Activated naive CD8-positive, alpha-beta T cell (primary cell): ENCODE measurements at regions not wholly inside any gene's neighbourhood (a gene's known extent, or its start where the extent isn't known, plus 50 kb on each side); places are given as distances from the start of the nearest gene placed in this dataset.

Experiments used
- H3K27ac Mint-ChIP-seq: one replicate; pipeline ENCODE4 v1.8.0; 2021; ENCODE audit warnings: mixed read lengths
- H3K27me3 Mint-ChIP-seq: one replicate; pipeline ENCODE4 v1.8.0; 2021; ENCODE audit warnings: mixed read lengths
- H3K36me3 Mint-ChIP-seq: one replicate; pipeline ENCODE4 v1.8.0; 2021; ENCODE audit warnings: mixed read lengths
- H3K4me1 Mint-ChIP-seq: one replicate; pipeline ENCODE4 v1.8.0; 2021; ENCODE audit warnings: low read depth, mixed read lengths
- H3K4me3 Mint-ChIP-seq: one replicate; pipeline ENCODE4 v1.8.0; 2021; ENCODE audit warnings: mild to moderate bottlenecking, mixed read lengths
- H3K9me3 Mint-ChIP-seq: one replicate; pipeline ENCODE4 v1.8.0; 2021; ENCODE audit warnings: low read depth, mixed read lengths

- no peak overlapping the region for H3K4me3 Mint-ChIP-seq
- no peaks in the 10 kb centered on the region for H3K27me3 Mint-ChIP-seq
- H3K36me3 Mint-ChIP-seq = peaks cover 10% of the 10 kb centered on the region
- no peaks in the 10 kb centered on the region for H3K4me1 Mint-ChIP-seq
- H3K9me3 Mint-ChIP-seq = peaks cover 4% of the 10 kb centered on the region
- H3K27ac Mint-ChIP-seq = no peak overlapping the region
Observed at GRCh38 chr2:39521876-39522517, 84.9 kb upstream of the MAP4K3 start.

- Mint-ChIP-seq H3K4me3 (no peak overlapping the region), H3K9me3 (peaks cover 4% of the 10 kb centered on the region), H3K27ac (no peak overlapping the region), H3K27me3 (no peaks in the 10 kb centered on the region), H3K4me1 (no peaks in the 10 kb centered on the region), H3K36me3 (peaks cover 10% of the 10 kb centered on the region)
Observed at GRCh38 chr2:39522518-39522877, 85.4 kb upstream of the MAP4K3 start.

DNA sequence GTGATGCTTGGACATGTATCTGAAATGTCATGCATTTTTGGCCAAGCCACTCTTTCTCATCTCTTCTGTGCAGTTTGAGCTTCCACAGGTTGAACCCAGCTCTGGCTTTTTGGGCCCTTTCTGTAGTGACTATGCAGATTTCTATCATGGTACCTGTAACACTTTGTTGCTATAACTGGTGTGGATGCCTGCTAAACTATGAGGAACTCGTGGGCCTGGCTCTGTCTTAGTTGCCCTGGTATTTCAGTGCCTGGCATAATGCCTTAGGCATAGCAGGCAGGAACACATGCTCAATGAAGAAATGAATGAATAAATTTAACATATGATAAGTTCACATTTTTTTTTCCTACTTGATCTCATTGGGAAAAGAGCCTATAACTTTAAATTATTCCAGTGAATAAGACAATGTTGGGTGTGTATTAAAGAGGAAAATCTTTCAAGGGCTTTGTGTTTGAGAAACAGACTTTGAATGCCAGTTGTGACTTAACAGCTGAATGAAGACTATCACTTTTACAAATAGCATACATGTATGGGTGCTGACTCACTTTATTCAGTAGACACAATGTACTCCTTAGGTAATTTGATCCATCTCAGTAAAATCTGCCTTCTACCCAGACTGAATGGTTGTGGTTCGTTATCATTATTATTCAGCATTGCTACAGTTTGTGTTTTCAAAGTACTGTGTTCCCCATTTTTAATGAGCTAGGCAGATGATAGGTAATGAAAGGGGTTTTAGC, 86.4 kb upstream of the MAP4K3 start:
- H3K4me1 Mint-ChIP-seq = no peaks in the 10 kb centered on the region
- peaks cover 4% of the 10 kb centered on the region for H3K9me3 Mint-ChIP-seq
- no peak overlapping the region for H3K4me3 Mint-ChIP-seq
- no peaks in the 10 kb centered on the region for H3K27me3 Mint-ChIP-seq
- no peak overlapping the region for H3K27ac Mint-ChIP-seq
- H3K36me3 Mint-ChIP-seq = peaks cover 7% of the 10 kb centered on the region

DNA sequence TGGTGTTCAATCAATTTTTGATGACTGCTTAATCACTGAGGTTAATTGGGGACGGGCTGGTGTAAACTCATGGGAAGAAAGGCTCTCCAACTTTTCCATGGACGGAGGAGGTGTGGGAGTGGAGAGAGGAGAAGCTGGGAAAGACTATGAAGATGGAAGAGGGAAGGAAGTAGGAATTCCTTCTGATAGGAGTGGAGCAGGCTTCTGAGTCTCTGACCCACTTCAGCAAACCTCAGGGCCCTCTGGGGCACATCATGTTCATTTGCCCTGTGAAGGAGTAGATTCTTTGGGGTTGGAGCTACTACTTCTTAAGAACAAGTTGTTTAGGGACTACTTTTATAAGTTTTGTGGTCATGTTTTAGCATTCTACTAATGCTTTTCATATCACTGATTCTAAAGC, 87.0 kb upstream of the MAP4K3 start:
- Mint-ChIP-seq H3K27ac (no peak overlapping the region), H3K4me3 (no peak overlapping the region), H3K36me3 (peaks cover 5% of the 10 kb centered on the region), H3K9me3 (peaks cover 4% of the 10 kb centered on the region), H3K4me1 (no peaks in the 10 kb centered on the region), H3K27me3 (no peaks in the 10 kb centered on the region)

GRCh38 chr2:39524756-39525635, 87.9 kb upstream of the MAP4K3 start:
- Mint-ChIP-seq H3K27me3 (no peaks in the 10 kb centered on the region), H3K36me3 (peaks cover 5% of the 10 kb centered on the region), H3K9me3 (peaks cover 4% of the 10 kb centered on the region), H3K4me3 (no peak overlapping the region), H3K4me1 (no peaks in the 10 kb centered on the region), H3K27ac (no peak overlapping the region)

DNA sequence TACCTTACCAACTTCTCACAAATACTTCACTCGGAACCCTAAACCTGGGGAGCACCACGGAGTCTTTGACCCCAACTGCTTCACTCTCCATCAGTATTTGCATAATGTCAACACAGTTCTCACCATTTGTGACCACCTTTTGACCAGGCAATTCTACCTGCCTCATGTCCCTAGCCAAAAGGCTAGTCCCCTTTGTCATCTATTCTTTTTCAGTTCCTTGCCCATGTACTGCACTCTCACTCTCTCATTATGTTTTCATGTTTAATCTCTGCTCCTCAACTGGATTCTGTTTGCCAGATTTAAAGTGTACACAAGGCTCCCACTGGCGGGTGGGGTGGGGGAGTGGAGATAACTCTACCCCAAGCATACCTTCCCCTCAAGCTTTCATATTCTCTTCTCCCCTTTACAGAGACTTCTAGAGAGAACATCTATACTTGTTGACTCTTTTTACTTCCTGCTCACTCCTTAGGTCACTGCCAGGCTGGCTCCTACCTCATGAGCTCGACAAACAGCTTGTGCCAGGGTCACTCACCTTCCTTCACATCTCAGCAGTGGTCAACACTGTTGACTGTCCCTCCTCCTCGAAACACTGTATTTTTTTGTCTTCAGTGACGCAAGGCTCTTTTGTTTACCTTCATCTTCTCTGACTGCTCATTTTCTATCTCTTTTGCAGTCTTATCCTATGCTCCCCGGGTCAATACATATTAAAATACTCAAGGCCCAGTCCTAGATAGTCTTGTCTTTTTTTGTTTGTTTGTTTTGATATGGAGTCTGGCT, 88.7 kb upstream of the MAP4K3 start:
- H3K4me1 Mint-ChIP-seq = no peaks in the 10 kb centered on the region
- H3K9me3 Mint-ChIP-seq = peaks cover 4% of the 10 kb centered on the region
- no peak overlapping the region for H3K4me3 Mint-ChIP-seq
- H3K27me3 Mint-ChIP-seq = no peaks in the 10 kb centered on the region
- H3K27ac Mint-ChIP-seq = no peak overlapping the region
- H3K36me3 Mint-ChIP-seq = peaks cover 5% of the 10 kb centered on the region

DNA sequence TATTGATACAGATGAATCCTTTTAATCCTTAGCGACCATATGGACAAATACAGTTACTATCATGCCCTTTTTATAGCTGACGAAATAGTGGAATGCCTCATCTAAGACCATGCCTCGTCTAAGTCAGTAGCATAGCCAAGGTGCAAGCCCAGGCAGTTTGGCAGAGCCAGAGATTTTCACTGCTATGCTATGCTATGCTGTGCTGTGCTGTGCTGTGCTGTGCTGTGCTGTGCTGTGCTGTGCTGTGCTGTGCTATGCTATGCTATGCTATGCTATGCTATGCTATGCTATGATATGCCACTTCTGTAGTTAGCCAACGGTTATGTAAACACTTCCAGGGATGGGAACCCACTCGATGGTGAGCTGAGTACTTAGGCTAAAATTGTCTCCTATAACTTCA, 91.6 kb upstream of the MAP4K3 start:
- no peak overlapping the region for H3K27ac Mint-ChIP-seq
- H3K4me3 Mint-ChIP-seq = no peak overlapping the region
- H3K4me1 Mint-ChIP-seq = no peaks in the 10 kb centered on the region
- no peaks in the 10 kb centered on the region for H3K36me3 Mint-ChIP-seq
- no peaks in the 10 kb centered on the region for H3K27me3 Mint-ChIP-seq
- no peaks in the 10 kb centered on the region for H3K9me3 Mint-ChIP-seq

- H3K9me3 Mint-ChIP-seq = no peaks in the 10 kb centered on the region
- H3K4me3 Mint-ChIP-seq = no peak overlapping the region
- H3K27me3 Mint-ChIP-seq = no peaks in the 10 kb centered on the region
- H3K27ac Mint-ChIP-seq = no peak overlapping the region
- H3K4me1 Mint-ChIP-seq = no peaks in the 10 kb centered on the region
- H3K36me3 Mint-ChIP-seq = no peaks in the 10 kb centered on the region
Observed at GRCh38 chr2:39529836-39530235, 92.8 kb upstream of the MAP4K3 start.

- Mint-ChIP-seq H3K27ac (no peak overlapping the region), H3K9me3 (no peaks in the 10 kb centered on the region), H3K27me3 (no peaks in the 10 kb centered on the region), H3K4me3 (no peak overlapping the region), H3K4me1 (no peaks in the 10 kb centered on the region), H3K36me3 (no peaks in the 10 kb centered on the region)
Observed at GRCh38 chr2:39530411-39530866, 93.4 kb upstream of the MAP4K3 start.

DNA sequence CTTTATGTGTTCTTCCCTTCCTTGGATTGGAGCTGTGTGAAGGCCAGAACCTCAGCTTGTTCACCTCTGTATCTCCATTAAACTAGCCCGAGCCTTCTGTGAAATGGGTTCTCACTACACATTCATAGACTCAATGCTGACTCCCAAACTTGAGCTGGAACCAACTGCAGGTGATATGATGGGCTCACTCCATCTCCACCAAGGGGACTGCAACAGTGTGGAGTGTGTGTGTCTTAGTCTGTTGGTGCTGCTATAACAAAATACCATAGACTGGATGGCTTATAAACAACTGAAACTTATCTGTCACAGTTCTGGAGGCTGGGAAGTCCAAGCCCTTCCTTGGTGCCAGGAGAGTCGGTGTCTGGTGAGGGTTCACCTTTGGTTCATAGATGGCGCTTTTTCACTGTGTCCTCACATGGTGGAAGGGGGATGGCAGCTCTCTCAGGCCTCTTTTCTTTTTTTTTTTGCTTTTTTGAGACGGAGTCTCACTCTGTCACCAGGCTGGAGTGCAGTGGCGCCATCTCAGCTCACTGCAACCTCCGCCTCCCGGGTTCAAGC, 94.2 kb upstream of the MAP4K3 start:
- no peak overlapping the region for H3K27ac Mint-ChIP-seq
- no peaks in the 10 kb centered on the region for H3K4me1 Mint-ChIP-seq

DNA sequence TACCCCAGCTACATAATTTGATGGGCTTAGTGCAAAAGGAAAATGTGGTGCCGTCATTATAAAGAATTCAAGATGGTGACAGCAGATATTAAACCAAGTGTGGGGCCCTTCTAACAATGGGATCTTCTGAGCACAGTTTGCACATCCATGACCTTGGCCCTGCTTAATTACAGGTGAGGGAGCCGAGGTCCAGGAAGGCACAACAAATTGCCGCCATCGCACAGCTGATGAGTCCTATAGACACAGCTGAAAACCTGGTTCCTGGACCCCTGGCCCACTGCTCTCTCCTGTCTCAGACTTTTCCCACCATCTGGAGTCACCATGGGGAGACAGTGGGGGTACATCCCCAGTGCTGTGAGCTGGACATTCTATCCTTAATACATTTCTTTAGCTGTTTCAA, 95.8 kb upstream of the MAP4K3 start:
- Mint-ChIP-seq H3K36me3 (peaks cover 2% of the 10 kb centered on the region), H3K9me3 (no peaks in the 10 kb centered on the region), H3K27ac (no peak overlapping the region), H3K4me1 (peaks cover 3% of the 10 kb centered on the region), H3K27me3 (no peaks in the 10 kb centered on the region), H3K4me3 (no peak overlapping the region)

More for the DNA sequence above, 94.2 kb upstream of the MAP4K3 start:
- peaks cover 2% of the 10 kb centered on the region for H3K36me3 Mint-ChIP-seq
- H3K4me3 Mint-ChIP-seq = no peak overlapping the region
- no peaks in the 10 kb centered on the region for H3K9me3 Mint-ChIP-seq
- H3K27me3 Mint-ChIP-seq = no peaks in the 10 kb centered on the region

DNA sequence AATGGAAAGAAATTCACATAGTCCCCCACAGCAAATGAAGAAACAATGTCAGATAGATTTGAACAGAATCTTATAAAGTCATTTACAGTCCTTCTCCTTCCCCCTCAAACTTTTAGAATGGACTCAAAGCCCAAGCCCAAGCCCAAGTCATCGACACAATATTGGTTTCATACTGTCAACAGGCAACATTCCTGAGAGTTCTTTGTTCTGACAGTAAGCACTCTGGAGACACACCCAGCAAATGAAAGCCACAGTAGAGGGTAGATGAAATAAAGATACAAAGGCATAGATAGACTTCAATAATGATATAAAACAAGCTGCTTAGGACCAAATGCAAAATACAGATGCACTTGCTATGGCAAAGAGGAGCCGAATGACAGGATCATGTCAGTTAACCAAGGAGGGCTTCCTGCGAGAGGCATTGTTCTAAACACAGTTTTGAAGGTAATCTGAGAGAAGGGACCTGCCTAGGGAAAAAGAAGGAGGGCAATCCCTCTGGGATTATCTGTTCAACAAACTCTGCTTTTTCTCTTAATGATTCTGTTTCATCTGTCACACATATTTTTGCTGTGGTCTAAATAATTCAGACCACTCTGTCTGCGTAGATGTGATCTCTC, 97.1 kb upstream of the MAP4K3 start:
- Mint-ChIP-seq H3K9me3 (no peaks in the 10 kb centered on the region), H3K4me3 (no peak overlapping the region), H3K27me3 (no peaks in the 10 kb centered on the region), H3K36me3 (peaks cover 2% of the 10 kb centered on the region), H3K4me1 (peaks cover 3% of the 10 kb centered on the region), H3K27ac (no peak overlapping the region)

- Mint-ChIP-seq H3K4me1 (peaks cover 3% of the 10 kb centered on the region), H3K36me3 (peaks cover 2% of the 10 kb centered on the region), H3K4me3 (no peak overlapping the region), H3K27me3 (no peaks in the 10 kb centered on the region), H3K27ac (no peak overlapping the region), H3K9me3 (no peaks in the 10 kb centered on the region)
Observed at GRCh38 chr2:39535636-39536185, 98.6 kb upstream of the MAP4K3 start.

DNA sequence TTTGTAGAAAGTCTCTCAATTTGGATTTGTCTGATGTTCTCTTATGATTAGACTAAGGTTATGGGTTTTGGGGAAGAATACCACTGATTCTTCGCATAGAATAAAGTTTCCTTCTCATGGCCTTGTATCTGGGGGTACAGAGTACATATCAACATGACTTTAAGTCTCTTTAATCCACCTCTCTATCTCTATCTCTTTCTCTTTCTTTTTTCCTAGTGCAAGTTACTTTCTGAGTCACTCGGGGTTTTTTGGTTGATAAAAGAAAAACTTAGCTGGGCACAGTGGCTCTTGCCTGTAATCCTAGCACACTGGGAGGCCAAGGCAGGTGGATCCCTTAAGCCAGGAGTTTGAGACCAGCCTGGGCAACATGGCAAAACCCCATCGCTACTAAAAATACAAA, 100.1 kb upstream of the MAP4K3 start:
- Mint-ChIP-seq H3K9me3 (no peaks in the 10 kb centered on the region), H3K36me3 (peaks cover 2% of the 10 kb centered on the region), H3K27ac (peak overlapping the region; percentile 1), H3K27me3 (no peaks in the 10 kb centered on the region), H3K4me3 (no peak overlapping the region), H3K4me1 (peaks cover 3% of the 10 kb centered on the region)
